ENCODE measurements at regions not wholly inside any gene's neighbourhood (a gene's known extent, or its start where the extent isn't known, plus 50 kb on each side); places are given as distances from the start of the nearest gene placed in this dataset.
A peak's percentile ranks its signal among the peaks of the same experiment; 100 is the strongest.

GRCh38 chr6:56803594-56803993 lies 151.3 kb upstream of the BEND6 start:
- TF ChIP-seq SIN3A (IDR thresholded peaks at IDR 0.05; ENCODE audit: borderline replicate concordance, insufficient read depth, low read length), result no peak
- 0 out of 2 replicates have a peak, but pooled peaks have one; percentile 14 for TF ChIP-seq TAF1 (IDR thresholded peaks at IDR 0.05; ENCODE audit: borderline replicate concordance, insufficient read depth, low read length)
